Islet of Langerhans (tissue), 1 donor: ENCODE measurements at regions not wholly inside any gene's neighbourhood (a gene's known extent, or its start where the extent isn't known, plus 50 kb on each side); places are given as distances from the start of the nearest gene placed in this dataset.
A peak's percentile ranks its signal among the peaks of the same experiment; 100 is the strongest.
"Not testable (repeated sequence)": the region's sequence is repeated elsewhere in the genome, so short reads cannot be mapped to it uniquely, and the experiment has no call there.

Experiments
- FAIRE-seq: peaks from one replicate; lab custom pipeline; 2011; peaks lifted over from hg19 to GRCh38; lab: Jason Lieb, UNC

- no peak for FAIRE-seq
Observed at GRCh38 chr12:75756771-75757170, 245.4 kb upstream of the KRR1 start.

GRCh38 chr12:75756111-75756510 is 244.7 kb upstream of the KRR1 start:
- FAIRE-seq: no peak

GRCh38 chr12:75754698-75755097 is 243.3 kb upstream of the KRR1 start:
- FAIRE-seq: no peak

- FAIRE-seq: no peak
Observed at GRCh38 chr12:75754141-75754540, 242.7 kb upstream of the KRR1 start.

- FAIRE-seq: peak; percentile 27
Observed at GRCh38 chr12:75751769-75752471, 240.5 kb upstream of the KRR1 start.

GRCh38 chr12:75750716-75751306 is 239.4 kb upstream of the KRR1 start:
- no peak for FAIRE-seq

GRCh38 chr12:75748990-75749389 is 237.6 kb upstream of the KRR1 start:
- FAIRE-seq: not testable (repeated sequence)

GRCh38 chr12:75748136-75748535 is 236.7 kb upstream of the KRR1 start:
- FAIRE-seq: no peak

- FAIRE-seq: no peak
Observed at GRCh38 chr12:75747572-75748021, 236.2 kb upstream of the KRR1 start.

- no peak for FAIRE-seq
Observed at GRCh38 chr12:75746621-75747020, 235.2 kb upstream of the KRR1 start.

- no peak for FAIRE-seq
Observed at GRCh38 chr12:75744607-75745256, 233.3 kb upstream of the KRR1 start.

- no peak for FAIRE-seq
Observed at GRCh38 chr12:75742961-75743360, 231.6 kb upstream of the KRR1 start.

GRCh38 chr12:75742048-75742447 is 230.6 kb upstream of the KRR1 start:
- no peak for FAIRE-seq

GRCh38 chr12:75739912-75740311 is 228.5 kb upstream of the KRR1 start:
- no peak for FAIRE-seq

- FAIRE-seq: not testable (repeated sequence)
Observed at GRCh38 chr12:75739098-75739497, 227.7 kb upstream of the KRR1 start.

GRCh38 chr12:75738486-75738885 is 227.1 kb upstream of the KRR1 start:
- no peak for FAIRE-seq

GRCh38 chr12:75735853-75736252 is 224.4 kb upstream of the KRR1 start:
- FAIRE-seq: no peak

GRCh38 chr12:75728826-75729225 is 217.4 kb upstream of the KRR1 start:
- FAIRE-seq: no peak

- FAIRE-seq: no peak
Observed at GRCh38 chr12:75727577-75727976, 216.2 kb upstream of the KRR1 start.

- FAIRE-seq: no peak
Observed at GRCh38 chr12:75725521-75726111, 214.2 kb upstream of the KRR1 start.

GRCh38 chr12:75724928-75725312 is 213.5 kb upstream of the KRR1 start:
- peak; percentile 94 for FAIRE-seq

- no peak for FAIRE-seq
Observed at GRCh38 chr12:75724307-75724927, 213.0 kb upstream of the KRR1 start.

GRCh38 chr12:75722714-75723200 is 211.3 kb upstream of the KRR1 start:
- peak; percentile 62 for FAIRE-seq
